ENCODE measurements at regions not wholly inside any gene's neighbourhood (a gene's known extent, or its start where the extent isn't known, plus 50 kb on each side); places are given as distances from the start of the nearest gene placed in this dataset.

DNA sequence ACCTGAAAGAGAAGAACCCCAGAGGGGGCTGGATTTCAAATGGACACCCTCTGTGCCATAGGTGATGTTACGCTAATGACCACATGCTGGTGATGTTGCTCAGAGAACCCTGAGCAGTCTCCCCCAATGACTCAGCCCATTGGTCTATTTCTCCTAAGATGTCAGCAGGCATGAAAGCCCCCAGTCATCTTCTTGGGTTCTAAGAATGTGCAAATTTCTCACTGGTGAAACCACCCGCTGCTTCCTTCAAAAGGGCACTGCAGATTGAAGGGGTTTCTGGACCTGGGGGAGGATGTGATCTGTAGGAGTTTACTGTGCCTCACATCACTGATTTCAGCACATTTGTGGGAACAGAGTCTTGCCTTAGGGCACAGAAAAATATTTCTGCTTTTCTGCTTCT, 298.4 kb upstream of the MOCS1 start:
- no peaks in the 10 kb centered on the region for H3K27me3 ChIP-seq (ENCODE audit: insufficient read depth)
- CTCF ChIA-PET = interaction anchor here (1.4 kb wide), 1 partner anchor 10 kb away, joined by 4 read pairs; no protein-coding TSS in a partner anchor
- WGBS (ENCODE audit: low lambda C conversion rate) = 42% methylated on average over 2 of the region's 2 CpGs
- H3K9ac ChIP-seq = no peak overlapping the region
- H3K4me2 ChIP-seq = no peak overlapping the region
- DNase-seq = no peak
- H3F3A ChIP-seq (replicated peaks; ENCODE audit: insufficient read depth) = no peaks in the 10 kb centered on the region
- TF ChIP-seq JUND (IDR thresholded peaks at IDR 0.05) (no peak), POLR2AphosphoS5 (IDR thresholded peaks at IDR 0.05; ENCODE audit: low read depth, low read length) (no peak), SIN3A (IDR thresholded peaks at IDR 0.05; ENCODE audit: borderline replicate concordance, low read depth, low read length) (no peak), GATA2 (CRISPR knock-in tag; IDR thresholded peaks at IDR 0.05) (no peak), FOSL2 (IDR thresholded peaks at IDR 0.05; ENCODE audit: borderline replicate concordance, low read depth) (no peak), TAF1 (IDR thresholded peaks at IDR 0.05; ENCODE audit: borderline replicate concordance, low read depth, low read length) (no peak), TEAD4 (IDR thresholded peaks at IDR 0.05; ENCODE audit: borderline replicate concordance, insufficient read depth) (no peak)
- H3K4me3 ChIP-seq (ENCODE audit: low read depth in 2 of 2, low read length in 1 of 2) = no peak overlapping the region
- no peaks in the 10 kb centered on the region for H4K20me1 ChIP-seq (ENCODE audit: insufficient read depth)
- H3K9me3 ChIP-seq = no peaks in the 10 kb centered on the region
- H3K9me2 ChIP-seq = no peaks in the 10 kb centered on the region
- H3K36me3 ChIP-seq (replicated peaks in 1 of 2; ENCODE audit: control insufficient read depth in 1 of 2, insufficient read depth in 2 of 2, low read length in 1 of 2) = no peaks in the 10 kb centered on the region
- POLR2A ChIA-PET = no interaction called here
- H3K4me1 ChIP-seq (ENCODE audit: control insufficient read depth in 1 of 2, insufficient read depth in 2 of 2, low read depth in 1 of 2, low read length in 1 of 2) = no peaks in the 10 kb centered on the region
- no peak overlapping the region for H3K27ac ChIP-seq (ENCODE audit: low read depth in 2 of 2, low read length in 1 of 2)
- H3K79me2 ChIP-seq (ENCODE audit: insufficient read depth) = no peaks in the 10 kb centered on the region
- H2AFZ ChIP-seq (ENCODE audit: low read depth) = no peak overlapping the region

DNA sequence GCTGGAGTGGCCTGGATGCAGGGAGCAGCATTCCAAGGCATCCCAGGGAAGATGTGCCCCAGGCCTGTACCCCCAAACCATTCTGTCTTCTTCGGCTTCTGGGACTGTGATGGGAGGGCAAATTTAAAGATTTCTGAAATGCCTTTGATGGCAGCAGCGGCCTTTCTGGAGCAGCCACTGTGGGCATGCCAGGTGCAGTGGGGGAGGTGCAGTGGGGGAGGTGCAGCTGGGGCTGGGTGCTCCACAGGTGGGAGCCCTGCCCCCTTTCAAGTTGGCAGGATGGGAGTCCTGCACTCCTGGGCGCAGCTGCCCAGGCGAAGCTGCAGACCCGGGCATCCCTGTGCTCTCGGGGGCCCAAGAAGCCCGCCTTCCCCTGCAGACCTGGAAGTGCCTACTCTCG, 293.5 kb upstream of the MOCS1 start:
- H3K36me3 ChIP-seq (replicated peaks in 1 of 2; ENCODE audit: control insufficient read depth in 1 of 2, insufficient read depth in 2 of 2, low read length in 1 of 2) = no peaks in the 10 kb centered on the region
- no peaks in the 10 kb centered on the region for H3F3A ChIP-seq (replicated peaks; ENCODE audit: insufficient read depth)
- no peaks in the 10 kb centered on the region for H3K9me3 ChIP-seq
- POLR2A ChIA-PET = no interaction called here
- H3K79me2 ChIP-seq (ENCODE audit: insufficient read depth) = no peaks in the 10 kb centered on the region
- H3K27ac ChIP-seq (ENCODE audit: low read depth in 2 of 2, low read length in 1 of 2) = no peak overlapping the region
- DNase-seq = no peak
- no peaks in the 10 kb centered on the region for H3K4me1 ChIP-seq (ENCODE audit: control insufficient read depth in 1 of 2, insufficient read depth in 2 of 2, low read depth in 1 of 2, low read length in 1 of 2)
- no peak overlapping the region for H2AFZ ChIP-seq (ENCODE audit: low read depth)
- TF ChIP-seq FOSL2 (IDR thresholded peaks at IDR 0.05; ENCODE audit: borderline replicate concordance, low read depth) (no peak), RCOR1 (IDR thresholded peaks at IDR 0.05; ENCODE audit: low read length) (no peak)
- no peak overlapping the region for H3K4me3 ChIP-seq (ENCODE audit: low read depth in 2 of 2, low read length in 1 of 2)
- H3K9me2 ChIP-seq = no peaks in the 10 kb centered on the region
- 4% methylated on average over 3 of the region's 8 CpGs for WGBS (ENCODE audit: low lambda C conversion rate)
- CTCF ChIA-PET = no interaction called here
- H3K27me3 ChIP-seq (ENCODE audit: insufficient read depth) = no peaks in the 10 kb centered on the region
- no peaks in the 10 kb centered on the region for H4K20me1 ChIP-seq (ENCODE audit: insufficient read depth)
- H3K9ac ChIP-seq = no peak overlapping the region
- H3K4me2 ChIP-seq = no peak overlapping the region

DNA sequence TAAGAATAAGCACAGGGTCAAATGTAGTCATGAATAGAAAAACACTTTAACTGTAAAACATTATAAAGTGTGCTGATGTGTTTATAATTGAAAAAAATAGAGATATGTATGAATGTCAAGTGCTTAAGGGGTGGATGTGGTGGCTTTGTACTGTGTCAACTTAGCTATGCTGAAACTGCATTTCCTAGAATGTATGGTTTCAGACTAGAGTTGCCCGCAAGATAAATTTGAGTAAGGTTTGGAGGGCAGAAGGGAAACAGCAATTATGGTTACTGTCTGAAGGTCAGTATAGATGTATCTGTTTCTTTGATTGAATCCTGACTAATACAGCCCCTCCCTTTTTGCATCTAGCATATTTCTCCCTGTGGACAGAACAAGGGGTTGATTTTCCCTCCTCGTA, 288.1 kb upstream of the MOCS1 start:
- no peak overlapping the region for H3K27ac ChIP-seq (ENCODE audit: low read depth in 2 of 2, low read length in 1 of 2)
- H3K79me2 ChIP-seq (ENCODE audit: insufficient read depth) = no peaks in the 10 kb centered on the region
- POLR2A ChIA-PET = no interaction called here
- H3K9ac ChIP-seq = no peak overlapping the region
- DNase-seq = no peak
- no peaks in the 10 kb centered on the region for H3K27me3 ChIP-seq (ENCODE audit: insufficient read depth)
- no peaks in the 10 kb centered on the region for H3K9me2 ChIP-seq
- H3K36me3 ChIP-seq (replicated peaks in 1 of 2; ENCODE audit: control insufficient read depth in 1 of 2, insufficient read depth in 2 of 2, low read length in 1 of 2) = no peaks in the 10 kb centered on the region
- no peaks in the 10 kb centered on the region for H3K4me1 ChIP-seq (ENCODE audit: control insufficient read depth in 1 of 2, insufficient read depth in 2 of 2, low read depth in 1 of 2, low read length in 1 of 2)
- CTCF ChIA-PET = no interaction called here
- H3K4me2 ChIP-seq = no peak overlapping the region
- H3K4me3 ChIP-seq (ENCODE audit: low read depth in 2 of 2, low read length in 1 of 2) = no peak overlapping the region
- no peaks in the 10 kb centered on the region for H3K9me3 ChIP-seq
- TF ChIP-seq NFIC (IDR thresholded peaks at IDR 0.05; ENCODE audit: borderline replicate concordance) (no peak), CHD2 (IDR thresholded peaks at IDR 0.05; ENCODE audit: low read length, partially characterized antibody) (no peak), RCOR1 (IDR thresholded peaks at IDR 0.05; ENCODE audit: low read length) (no peak)
- TF ChIP-seq, protein P1, sequence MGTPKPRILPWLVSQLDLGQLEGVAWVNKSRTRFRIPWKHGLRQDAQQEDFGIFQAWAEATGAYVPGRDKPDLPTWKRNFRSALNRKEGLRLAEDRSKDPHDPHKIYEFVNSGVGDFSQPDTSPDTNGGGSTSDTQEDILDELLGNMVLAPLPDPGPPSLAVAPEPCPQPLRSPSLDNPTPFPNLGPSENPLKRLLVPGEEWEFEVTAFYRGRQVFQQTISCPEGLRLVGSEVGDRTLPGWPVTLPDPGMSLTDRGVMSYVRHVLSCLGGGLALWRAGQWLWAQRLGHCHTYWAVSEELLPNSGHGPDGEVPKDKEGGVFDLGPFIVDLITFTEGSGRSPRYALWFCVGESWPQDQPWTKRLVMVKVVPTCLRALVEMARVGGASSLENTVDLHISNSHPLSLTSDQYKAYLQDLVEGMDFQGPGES (IDR thresholded peaks at IDR 0.05; ENCODE audit: low read depth, low read length) = no peak
- H3F3A ChIP-seq (replicated peaks; ENCODE audit: insufficient read depth) = no peaks in the 10 kb centered on the region
- WGBS (ENCODE audit: low lambda C conversion rate) = 52% methylated on average over 2 of the region's 2 CpGs
- H2AFZ ChIP-seq (ENCODE audit: low read depth) = no peak overlapping the region
- no peaks in the 10 kb centered on the region for H4K20me1 ChIP-seq (ENCODE audit: insufficient read depth)
